PC-3 (cell line): ENCODE measurements at regions not wholly inside any gene's neighbourhood (a gene's known extent, or its start where the extent isn't known, plus 50 kb on each side); places are given as distances from the start of the nearest gene placed in this dataset.

Source experiments
- EZH2 ChIP-seq: fragments of 300-600 bp; sonication (generic); IDR thresholded peaks from one replicate; pipeline ENCODE4 v1.6.1; 2017; ENCODE audit warnings: antibody characterized with exemption, mild to moderate bottlenecking, low read length; ENCODE audit not compliant: unreplicated experiment
- TF ChIP-seq, protein P1 (sequence below): fragments of 300-600 bp; sonication (generic); conservative IDR thresholded peaks from 2 replicates; pipeline ENCODE4 v1.5.1; 2017; ENCODE audit warnings: antibody characterized with exemption, low read depth, mild to moderate bottlenecking, low read length

DNA sequence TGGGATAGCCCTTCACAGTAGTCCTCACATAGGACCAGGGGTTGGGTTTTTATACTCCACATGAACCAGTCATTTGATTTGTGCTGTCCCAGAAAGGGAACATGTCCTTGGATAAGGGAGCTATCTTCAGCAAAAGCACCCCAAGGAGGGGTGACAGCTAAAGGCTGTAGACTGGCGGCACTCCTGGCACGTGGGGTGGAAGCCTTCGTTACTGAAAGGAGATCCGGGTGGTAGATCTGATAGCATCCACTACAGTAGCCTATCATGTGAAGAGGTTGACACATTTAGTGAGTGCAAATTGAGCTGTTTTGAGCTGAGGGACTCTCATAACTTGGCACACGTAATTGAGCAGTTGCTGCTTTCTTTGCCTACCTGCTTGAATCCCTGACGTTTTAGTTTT is 588.8 kb upstream of the GOLIM4 start:
- TF ChIP-seq, protein P1, sequence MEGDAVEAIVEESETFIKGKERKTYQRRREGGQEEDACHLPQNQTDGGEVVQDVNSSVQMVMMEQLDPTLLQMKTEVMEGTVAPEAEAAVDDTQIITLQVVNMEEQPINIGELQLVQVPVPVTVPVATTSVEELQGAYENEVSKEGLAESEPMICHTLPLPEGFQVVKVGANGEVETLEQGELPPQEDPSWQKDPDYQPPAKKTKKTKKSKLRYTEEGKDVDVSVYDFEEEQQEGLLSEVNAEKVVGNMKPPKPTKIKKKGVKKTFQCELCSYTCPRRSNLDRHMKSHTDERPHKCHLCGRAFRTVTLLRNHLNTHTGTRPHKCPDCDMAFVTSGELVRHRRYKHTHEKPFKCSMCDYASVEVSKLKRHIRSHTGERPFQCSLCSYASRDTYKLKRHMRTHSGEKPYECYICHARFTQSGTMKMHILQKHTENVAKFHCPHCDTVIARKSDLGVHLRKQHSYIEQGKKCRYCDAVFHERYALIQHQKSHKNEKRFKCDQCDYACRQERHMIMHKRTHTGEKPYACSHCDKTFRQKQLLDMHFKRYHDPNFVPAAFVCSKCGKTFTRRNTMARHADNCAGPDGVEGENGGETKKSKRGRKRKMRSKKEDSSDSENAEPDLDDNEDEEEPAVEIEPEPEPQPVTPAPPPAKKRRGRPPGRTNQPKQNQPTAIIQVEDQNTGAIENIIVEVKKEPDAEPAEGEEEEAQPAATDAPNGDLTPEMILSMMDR: no peak
- no peak for TF ChIP-seq EZH2
